Limb (tissue), 2 donors: ENCODE measurements at regions not wholly inside any gene's neighbourhood (a gene's known extent, or its start where the extent isn't known, plus 50 kb on each side); places are given as distances from the start of the nearest gene placed in this dataset.

Experiments used
- DNase-seq, 2 donors: peaks; one replicate each; pipeline ENCODE4 v3.0.0-alpha.2; 2016; ENCODE audit errors: extremely low spot score in 2 of 2

DNA sequence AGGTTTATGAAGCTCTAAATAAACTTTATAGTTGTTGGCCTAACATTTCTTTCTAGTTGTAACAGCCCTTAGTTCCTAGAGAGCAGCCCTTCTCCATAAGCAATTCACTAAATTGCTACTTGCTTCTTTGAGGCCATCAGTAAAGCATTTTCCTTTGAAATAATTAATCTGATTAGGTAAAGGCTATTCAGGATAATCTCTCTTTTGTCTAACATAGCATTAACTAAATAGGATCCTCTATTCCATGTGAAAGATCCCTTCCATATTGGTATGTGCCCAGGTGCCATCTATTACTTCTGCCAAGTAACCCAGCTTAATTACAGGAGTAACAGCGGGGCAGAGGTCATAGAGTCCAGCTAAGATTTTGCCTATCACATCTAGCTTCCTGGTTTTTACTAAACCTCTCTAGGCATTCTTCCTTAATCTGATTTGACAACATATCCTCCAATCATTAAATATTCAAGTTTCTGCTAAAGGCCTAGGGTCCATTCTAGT is 1408.0 kb downstream of the PCDH18 start:
- no peak for DNase-seq

DNA sequence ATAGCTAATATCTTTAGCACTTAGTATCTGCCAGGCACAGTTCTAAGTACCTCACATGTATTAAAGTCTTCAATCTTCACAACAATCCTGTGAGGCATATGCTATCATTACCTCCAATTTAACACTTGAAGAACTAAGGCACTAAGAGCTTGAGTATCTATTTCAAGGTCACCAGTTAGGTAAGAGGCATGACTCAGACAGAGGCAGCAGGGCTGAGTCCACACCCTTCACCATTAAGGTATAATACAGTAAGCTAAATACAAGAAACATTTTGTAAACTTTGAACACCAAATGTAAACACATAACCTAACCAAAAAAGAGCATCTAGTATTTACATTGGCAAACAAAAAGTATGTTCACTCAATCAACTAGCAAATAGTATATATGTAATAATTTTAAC is 1410.9 kb downstream of the PCDH18 start:
- no peak for DNase-seq

DNA sequence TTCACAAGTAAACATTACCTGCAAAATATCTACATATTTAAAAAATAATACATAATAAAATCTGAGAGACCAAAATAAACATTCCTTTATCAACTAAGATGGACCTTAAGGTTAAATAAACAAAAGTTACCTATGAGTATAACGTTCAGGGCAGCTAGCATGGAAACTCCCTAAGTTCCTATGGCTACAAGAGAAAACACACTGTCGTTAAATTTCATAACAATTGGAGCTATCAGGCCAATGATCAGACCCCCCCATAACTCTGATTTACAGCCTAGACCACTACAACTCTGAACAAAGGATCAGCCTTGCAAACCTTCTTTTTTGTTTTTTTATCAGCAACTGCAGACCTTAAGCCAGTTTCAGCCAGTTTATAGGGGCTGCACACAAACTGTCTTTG is 1418.4 kb downstream of the PCDH18 start:
- DNase-seq: no peak

DNA sequence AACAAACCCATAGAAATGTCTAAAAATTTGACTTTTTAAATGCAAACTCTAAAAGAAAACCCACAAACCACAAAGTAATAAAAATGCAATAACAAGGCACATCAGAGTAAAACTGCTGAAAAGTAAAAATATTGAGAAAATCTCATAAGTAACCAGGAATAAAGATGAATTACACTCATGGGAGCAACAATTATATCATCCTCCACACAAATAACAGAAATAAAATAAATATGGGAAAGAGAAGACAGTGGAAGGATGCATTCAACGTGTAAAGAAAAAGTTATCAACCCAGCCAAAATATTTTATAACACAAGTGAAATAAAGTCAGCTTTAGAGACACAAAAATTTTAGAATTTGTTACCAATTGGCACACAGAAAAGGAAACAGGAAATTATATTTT is 1420.2 kb downstream of the PCDH18 start:
- no peak for DNase-seq

DNA sequence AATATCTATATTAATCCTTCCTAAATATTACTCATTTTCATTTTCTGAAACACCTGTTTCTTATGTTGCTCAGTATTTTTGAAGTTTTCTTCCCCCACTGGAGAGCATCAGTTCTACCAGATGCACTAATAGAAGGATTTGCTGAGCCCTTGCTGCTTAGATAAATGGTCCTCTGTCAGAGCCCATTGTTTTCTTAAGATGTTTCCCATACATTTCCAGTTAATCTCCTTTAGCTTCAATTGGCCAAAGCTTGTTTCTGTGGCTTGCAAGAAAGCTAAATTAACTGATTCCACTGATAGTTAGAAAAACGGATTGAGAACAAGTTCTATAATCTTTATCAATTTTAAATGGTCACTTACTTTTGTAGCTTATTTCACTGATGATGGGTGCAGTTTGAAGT is 1425.5 kb downstream of the PCDH18 start:
- DNase-seq: no peak

DNA sequence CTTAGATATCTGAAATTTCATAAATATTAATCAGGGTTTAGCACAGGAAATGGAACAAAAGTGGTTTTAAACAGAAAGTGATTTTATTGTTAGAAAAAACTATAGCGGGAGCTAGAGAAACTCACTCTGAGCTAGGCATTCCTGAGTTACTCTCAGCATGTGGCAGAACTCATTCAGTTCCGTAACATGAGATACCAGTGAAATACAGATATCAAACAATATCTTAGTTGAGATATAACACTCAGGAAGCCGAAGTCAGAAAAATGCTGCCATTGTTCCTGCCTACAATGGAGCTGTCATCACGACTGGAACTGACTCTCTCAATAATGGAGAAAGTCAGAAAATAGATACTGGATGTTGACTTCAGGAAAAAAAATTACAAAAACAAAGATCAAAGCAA is 1428.7 kb downstream of the PCDH18 start:
- no peak for DNase-seq

DNA sequence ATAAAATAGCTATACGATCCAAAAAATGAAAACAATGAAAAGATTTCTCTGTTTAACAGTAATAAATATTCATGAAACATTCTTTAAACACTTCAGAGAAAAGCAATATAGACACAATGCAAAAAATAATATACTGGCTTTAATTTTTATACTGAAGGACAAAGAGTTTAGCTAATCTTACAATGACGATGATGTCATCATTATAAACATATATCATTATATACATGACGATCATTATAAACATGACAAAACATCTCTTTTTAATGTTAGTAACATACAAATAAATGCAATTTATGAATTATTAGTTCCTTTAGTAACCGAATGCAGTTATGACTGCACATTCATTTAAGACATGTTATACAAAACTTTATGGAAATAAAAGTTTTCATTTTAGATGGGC is 1434.6 kb downstream of the PCDH18 start:
- DNase-seq: no peak

DNA sequence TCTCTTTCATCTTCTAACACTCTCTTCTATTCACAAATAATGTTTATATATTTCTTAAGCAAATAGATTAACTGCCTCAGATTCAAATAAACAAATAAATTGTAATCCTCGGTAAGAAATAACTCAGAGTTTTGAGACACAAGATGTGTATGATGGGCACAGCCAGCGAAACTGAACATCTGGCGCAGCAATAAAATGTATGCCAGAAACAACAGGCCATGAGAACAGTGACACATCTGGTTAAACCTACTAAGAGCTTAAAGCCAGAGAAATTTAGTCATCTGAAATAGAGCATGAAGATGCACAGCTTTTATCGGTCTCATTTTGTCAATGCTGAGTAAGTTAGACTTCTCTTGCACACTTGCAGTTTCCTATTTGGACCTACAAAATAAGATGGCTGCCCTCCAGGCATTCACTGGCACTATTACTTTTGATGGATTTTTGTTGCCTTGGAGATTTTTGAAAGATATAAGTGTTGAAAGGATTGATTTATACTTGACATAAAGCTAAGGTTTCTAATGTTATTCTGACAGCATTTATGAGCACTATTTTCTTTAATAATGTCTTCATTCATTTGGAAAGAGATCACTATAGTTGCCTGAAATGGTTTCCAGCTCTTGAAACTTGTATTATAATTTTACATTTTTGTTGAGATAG is 1444.0 kb downstream of the PCDH18 start:
- no peak for DNase-seq

DNA sequence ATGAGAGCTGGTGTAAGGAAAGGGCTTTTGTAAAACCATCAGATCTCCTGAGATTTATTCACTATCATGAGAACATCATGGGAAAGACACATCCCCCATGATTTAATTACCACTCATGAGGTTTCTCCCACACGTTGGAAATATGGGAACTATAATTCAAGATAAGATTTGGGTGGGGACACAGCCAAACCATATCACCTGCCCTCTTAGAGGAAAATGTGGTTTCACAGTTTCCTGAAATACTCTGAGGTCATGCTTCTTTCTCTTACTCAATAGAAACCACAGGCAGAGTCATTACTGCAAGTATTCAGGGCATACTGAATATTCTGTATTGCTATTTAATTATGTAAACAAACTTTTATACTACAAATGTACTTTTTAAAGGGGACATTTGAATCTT is 1453.3 kb downstream of the PCDH18 start:
- DNase-seq: no peak

DNA sequence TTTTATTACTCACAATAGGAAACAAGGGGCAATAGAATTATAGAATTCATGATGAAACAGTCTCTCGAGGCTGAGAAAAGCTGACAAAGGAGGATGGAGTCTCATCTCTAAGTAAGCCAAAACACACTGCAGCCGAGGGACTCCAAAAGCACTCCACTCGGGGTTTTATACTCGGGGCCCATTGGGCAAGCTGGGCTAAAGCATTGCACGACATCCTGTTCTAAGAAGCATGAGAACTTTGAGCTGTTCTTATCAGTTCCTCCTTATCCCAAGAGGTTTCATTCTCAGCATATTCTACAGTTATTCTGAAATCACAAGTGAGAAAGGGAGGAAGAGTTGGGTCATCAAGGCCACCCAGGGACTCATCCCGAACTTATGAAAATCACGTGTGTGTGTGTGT is 1475.5 kb downstream of the PCDH18 start:
- no peak for DNase-seq

DNA sequence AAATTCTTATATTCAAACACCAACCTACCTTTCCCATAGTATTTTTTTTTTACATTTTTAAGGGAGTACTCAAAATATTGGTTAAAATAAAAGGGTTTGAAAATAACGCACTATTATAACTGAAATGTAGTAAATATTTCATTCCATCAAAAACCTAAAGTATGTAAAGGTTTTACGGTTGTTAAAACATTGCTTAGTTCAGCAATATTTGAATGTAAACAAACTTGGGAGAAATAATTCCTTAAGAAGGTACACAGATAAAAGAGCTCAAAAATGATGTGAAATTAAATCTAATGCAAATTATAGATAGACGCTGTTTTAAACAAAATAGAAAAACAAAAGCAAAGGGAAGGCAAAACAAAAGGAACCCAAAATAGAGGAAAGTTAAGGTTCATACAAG is 1476.9 kb downstream of the PCDH18 start:
- DNase-seq: no peak

DNA sequence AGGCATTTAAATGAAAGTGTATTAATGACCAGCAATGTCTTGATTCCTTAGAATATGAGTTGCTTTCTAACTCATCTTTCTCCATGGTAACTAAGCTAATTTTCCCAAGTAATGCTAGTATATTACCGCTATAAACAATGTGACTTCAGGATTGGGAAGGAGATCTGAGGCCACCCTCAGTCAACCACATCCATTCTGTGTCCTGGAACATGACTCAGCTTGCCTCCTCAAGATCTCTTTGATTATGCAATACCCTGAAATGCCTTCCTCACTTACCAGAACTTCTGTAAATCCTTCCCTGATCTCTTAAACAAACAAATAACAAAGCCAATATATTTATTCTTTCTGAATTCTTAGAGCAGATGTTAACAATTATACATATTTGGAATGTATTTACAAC is 1495.5 kb downstream of the PCDH18 start:
- DNase-seq: no peak

DNA sequence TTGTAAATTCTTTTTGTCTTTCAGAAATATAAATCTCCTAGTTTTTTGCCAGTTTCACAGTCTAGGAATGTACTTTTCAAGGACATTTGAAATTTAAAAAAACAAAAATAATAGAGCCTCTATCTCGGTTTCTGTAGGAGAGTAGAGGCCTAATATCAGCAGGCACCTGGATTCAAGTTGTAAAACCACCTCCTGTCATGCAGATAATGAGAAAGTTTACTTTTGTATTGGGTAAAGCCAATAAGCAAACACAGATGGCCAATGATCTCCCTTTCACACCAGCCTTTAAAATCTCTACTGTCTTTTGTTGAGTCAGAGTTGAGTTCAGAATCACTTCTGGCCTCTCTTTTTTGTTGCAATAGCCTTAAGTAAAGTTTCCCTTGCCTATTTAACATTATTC is 1499.9 kb downstream of the PCDH18 start:
- no peak for DNase-seq

DNA sequence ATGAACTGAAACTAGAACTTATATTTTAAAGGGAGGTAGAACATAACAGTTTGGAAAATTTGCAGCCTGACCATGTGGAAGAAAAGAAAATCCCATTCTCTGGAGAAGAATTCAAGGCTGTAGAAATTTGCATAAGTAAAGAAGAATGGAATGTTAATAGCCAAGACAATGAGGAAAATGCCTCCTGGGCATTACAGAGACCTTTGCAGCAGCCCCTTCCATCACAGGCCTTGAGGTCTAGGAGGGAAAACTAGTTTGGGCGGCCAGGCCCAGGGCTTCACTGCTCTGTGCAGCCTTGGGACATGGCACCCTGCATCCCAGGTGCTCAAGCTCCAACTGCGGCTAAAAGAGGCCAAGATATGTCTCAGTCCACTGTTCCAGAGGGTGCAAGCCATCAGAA is 1506.8 kb downstream of the PCDH18 start:
- no peak for DNase-seq

DNA sequence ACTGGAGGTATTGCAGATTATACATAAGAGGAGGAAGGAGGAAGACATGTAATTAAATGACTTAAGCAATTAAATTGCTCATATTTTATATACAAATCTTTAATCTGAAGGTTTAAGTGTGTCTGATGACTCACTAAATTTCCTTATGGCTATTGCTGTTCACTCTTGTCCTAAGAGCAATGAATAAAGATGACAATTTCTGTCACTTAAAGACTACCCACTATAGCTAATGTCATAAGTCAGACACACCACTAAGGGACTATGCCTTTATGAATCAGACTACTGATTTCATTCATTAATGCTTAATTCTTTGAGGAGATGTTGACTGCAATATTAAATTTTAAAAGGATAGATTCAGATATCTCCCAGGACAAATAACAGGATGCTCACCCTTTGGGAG is 1514.7 kb downstream of the PCDH18 start:
- DNase-seq: no peak

DNA sequence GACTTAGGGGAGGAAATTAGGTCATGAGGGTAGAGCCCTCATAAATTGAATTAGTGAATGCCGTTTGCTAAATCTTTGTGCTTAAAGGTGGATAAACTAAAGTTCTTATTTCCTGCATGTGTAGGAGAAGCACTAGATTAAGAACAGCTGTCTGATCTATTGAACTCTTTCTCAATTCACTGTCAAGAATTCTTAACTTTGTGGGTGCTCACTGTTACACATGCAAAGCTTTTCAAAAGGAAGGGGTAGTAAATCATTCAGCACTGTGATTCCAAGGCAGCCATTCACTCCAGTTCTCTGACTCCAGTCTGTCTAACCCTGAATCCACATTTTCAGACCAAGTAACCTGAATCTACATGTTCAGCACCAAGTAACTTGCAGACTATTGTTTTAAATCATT is 1520.1 kb downstream of the PCDH18 start:
- no peak for DNase-seq

DNA sequence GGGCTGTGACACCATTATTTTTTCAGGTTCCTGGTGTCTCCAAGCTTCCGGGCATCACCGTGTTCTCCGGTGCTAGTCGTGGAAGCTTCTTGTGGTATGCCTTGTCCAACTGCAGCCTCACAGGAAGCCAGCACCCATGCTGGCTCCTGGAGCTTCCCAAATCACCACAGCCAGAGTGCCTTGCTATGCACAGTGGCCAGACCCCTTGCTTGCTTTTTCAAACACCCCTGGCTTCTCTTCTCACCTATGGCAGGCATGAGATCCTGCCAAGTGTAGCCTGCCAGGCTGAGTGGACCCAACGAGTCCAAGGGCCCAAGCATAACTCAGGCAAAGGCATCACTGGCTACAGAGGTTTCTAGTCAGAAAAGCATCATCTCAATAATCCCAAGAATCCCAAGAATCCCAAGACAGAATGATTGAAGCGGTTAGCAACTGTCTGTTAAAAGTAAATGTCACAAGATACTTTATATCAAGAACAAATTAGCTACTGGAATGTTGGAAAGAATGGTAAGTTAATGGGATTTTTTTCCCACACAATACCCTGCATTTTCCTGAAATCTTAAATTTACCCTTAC is 1522.9 kb downstream of the PCDH18 start:
- no peak for DNase-seq

DNA sequence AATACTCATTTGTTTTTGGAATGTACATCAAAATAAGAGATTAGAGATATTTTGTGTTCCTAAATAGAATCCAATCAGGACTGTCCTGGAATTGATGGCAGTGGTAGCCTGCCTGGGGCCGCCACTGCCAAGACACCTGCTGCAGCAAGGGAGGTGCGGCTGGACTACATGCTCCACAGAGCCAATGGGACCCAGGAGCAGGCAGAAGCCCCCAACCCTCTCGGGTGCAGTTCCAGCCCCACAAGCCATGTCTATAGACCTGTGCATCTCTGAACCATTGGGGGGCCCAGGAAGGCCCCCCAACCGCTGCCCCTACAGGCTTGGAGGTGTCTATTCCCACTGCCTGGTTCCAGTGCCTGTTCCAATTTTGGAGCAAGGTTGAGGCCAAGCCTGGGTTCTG is 1524.3 kb downstream of the PCDH18 start:
- no peak for DNase-seq

DNA sequence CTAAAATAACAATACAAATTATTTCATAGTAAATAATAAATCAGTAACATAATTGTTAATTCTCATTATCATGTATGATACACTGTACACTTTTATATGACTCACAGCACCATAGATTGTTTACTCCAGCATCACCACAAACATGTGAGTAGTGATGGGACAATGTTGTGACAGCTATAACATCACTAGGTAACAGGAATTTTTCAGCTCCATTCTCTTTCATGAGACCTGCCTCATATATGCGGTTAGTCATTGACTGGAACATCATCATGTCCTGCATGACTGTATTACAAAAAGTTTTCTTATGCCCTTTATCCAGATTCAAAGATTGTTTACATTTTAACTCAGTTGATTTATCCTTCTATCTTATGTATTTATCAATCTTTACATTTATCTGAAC is 1530.0 kb downstream of the PCDH18 start:
- DNase-seq: no peak

DNA sequence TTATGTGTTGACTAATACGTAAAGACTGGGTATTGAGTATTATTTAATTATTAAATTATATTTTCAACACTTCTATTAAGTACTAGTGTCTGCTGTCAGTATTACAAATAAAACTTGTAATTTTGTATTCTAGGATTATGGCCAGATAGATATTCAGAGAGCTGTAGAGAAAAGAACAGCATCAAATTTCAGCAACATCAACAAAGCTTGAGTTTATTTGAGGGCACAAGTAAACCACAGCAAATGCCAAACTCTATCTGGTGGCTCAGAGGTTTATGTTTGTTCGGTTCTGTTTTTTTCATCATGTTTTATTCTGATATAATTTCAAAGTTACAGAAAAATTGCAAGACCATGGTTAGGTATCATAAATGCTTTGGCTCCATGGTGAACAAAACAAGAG is 1530.5 kb downstream of the PCDH18 start:
- DNase-seq: no peak

DNA sequence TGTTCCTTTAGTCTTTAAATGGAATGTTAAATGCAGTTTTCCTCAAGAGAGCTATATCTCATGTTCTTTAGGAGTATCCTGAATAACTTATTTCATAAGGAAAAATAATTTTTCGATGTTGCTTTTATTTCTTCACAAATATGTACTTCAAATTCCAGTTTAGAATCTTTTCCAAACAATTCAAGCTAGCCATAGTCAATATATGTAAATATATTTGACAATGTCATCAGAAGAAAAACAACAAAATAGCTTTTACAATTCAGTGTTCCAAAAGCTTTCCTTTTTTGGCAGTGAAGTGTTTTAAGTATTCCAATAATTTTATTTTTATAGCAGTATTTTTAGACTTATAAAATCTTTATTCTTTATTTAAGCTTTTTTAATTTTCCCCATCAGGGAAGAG is 1532.0 kb downstream of the PCDH18 start:
- DNase-seq: peak in 1 of 2 donors; percentile 5

DNA sequence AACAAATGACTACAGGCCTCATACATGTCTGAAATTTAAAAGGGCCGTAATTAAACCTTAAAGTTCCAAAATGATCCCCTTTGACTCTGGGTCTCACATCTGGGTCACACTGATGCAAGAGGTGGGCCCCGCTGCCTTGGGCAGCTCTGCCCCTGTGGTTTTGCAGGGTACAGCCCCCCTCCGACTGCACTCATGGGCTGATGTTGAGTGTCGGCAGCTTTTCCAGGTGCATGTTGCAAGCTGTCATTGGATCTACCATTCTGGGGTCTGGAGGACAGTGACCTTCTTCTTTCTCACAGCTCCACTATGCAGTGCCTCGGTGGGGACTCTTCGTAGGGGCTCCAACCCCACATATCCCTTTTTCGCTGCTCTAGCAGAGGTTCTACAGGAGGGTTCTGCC is 1537.9 kb downstream of the PCDH18 start:
- DNase-seq: no peak

DNA sequence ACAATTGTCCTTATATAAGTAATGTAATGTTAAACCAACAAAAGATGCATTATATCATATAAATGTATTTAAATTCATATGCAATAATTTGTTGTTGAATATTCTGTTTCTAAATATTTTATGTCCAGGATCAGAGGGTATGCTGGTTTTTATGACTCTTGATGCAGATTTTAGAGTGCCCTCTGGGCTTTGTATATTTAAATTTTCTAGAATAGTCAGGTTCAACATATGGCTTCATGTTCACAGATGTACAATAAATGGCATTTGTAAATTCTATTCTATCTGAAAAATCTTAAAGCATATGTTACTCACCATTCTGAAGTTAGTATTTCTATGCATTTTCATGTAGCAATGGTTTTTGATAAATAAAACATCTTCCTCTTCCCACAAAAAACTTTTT is 1555.4 kb downstream of the PCDH18 start:
- no peak for DNase-seq

DNA sequence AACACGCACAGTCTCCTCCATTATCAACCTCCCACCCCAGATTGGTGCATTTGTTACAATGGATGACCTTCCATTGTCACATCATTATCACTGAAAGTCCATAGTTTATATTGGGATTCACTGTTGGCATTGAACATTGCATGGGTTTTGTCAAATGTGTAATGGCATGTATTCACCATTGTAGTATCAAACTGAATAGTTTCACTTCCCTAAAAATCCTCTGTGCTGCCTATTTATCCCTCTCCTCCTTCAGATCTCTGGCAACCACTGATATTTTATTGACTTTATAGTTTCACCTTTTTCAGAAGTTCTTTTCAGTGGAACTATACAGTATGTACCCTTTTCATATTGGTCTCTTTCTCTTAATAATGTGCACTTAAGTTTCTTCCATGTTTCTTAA is 1565.4 kb downstream of the PCDH18 start:
- no peak for DNase-seq
